CD4-positive, CD25-positive, alpha-beta regulatory T cell (primary cell): ENCODE measurements at regions not wholly inside any gene's neighbourhood (a gene's known extent, or its start where the extent isn't known, plus 50 kb on each side); places are given as distances from the start of the nearest gene placed in this dataset.

Source experiments
- ATAC-seq, 2 donors: fragments of 150-1000 bp; cut with Tn5 transposase; one replicate each; pipeline ENCODE4 v1.10.0; 2021; ENCODE audit warnings: low read depth in 2 of 2, moderate number of reproducible peaks in 2 of 2, moderate library complexity in 1 of 2
- DNase-seq, 3 donors: peaks; one replicate each; pipeline versions ENCODE4 v3.0.0 to v3.0.0-alpha.2; 2012 to 2022; ENCODE audit warnings: mixed read lengths in 1 of 3
- H3K27ac ChIP-seq: one replicate; pipeline ENCODE4 v1.7.0; 2013; ENCODE audit warnings: mild to moderate bottlenecking, low read length; ENCODE audit not compliant: insufficient read depth, poor library complexity, severe bottlenecking
- H3K27me3 ChIP-seq: one replicate; pipeline ENCODE4 v1.7.0; 2013; ENCODE audit warnings: low read length; ENCODE audit not compliant: control insufficient read depth, insufficient read depth
- H3K36me3 ChIP-seq: one replicate; pipeline ENCODE4 v1.7.0; 2013; ENCODE audit warnings: mild to moderate bottlenecking, low read length, moderate library complexity; ENCODE audit not compliant: control insufficient read depth, insufficient read depth
- H3K4me1 ChIP-seq: 2 replicates; pipeline ENCODE4 v1.7.0; 2013; ENCODE audit warnings: mild to moderate bottlenecking, low read length; ENCODE audit not compliant: insufficient read depth, control insufficient read depth, poor library complexity, severe bottlenecking
- H3K4me3 ChIP-seq: one replicate; pipeline ENCODE4 v1.7.0; 2013; ENCODE audit warnings: low read depth, mild to moderate bottlenecking, low read length, moderate library complexity
- H3K9me3 ChIP-seq, 2 experiments: 1 replicate in 1 of 2; 2 replicates in 1 of 2; pipeline ENCODE4 v1.7.0; 2013; ENCODE audit warnings: low read length in 2 of 2, mild to moderate bottlenecking in 1 of 2, moderate library complexity in 1 of 2; ENCODE audit not compliant: control insufficient read depth in 2 of 2
- H3K27ac Mint-ChIP-seq, 3 donors: one replicate each; pipeline ENCODE4 v1.8.0; 2020 to 2022; ENCODE audit warnings: mild to moderate bottlenecking in 3 of 3, mixed read lengths in 3 of 3, moderate library complexity in 2 of 3
- H3K27me3 Mint-ChIP-seq: one replicate; pipeline ENCODE4 v1.8.0; 2022; ENCODE audit warnings: mild to moderate bottlenecking, mixed read lengths
- H3K36me3 Mint-ChIP-seq: one replicate; pipeline ENCODE4 v1.8.0; 2020; ENCODE audit warnings: mixed read lengths
- H3K4me1 Mint-ChIP-seq, 4 donors: one replicate each; pipeline ENCODE4 v1.8.0; 2020 to 2022; ENCODE audit warnings: mixed read lengths in 4 of 4, mild to moderate bottlenecking in 1 of 4
- H3K4me3 Mint-ChIP-seq, 4 donors: one replicate each; pipeline ENCODE4 v1.8.0; 2020 to 2022; ENCODE audit warnings: mild to moderate bottlenecking in 4 of 4, mixed read lengths in 4 of 4, moderate library complexity in 3 of 4
- H3K9me3 Mint-ChIP-seq, 7 donors: one replicate each; pipeline ENCODE4 v1.8.0; 2020 to 2022; ENCODE audit warnings: mixed read lengths in 7 of 7, mild to moderate bottlenecking in 3 of 7, moderate library complexity in 2 of 7

DNA sequence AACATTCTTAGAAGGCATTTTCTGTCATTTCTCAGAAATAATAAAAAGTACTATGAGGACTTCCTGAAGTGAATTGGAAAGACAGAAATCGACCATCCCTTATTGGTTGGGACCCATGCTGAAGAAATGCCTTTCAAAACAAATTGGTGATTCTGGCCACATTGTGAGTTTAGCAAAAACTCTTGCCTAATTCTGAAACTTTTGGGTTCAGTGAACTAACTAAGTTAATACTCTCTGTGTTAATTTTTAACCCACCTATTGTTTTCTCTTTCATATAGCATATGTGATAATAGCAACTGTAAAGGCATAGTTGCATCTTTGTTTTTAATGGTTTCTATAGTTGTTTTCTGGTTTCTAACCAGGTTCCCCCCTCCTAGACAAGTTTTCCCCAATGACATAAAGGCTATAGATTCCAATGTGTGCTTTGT, 129.3 kb upstream of the FAT1 start:
- no peaks in the 10 kb centered on the region for H3K27me3 ChIP-seq
- no peak for DNase-seq
- H3K4me3 ChIP-seq, result no peak overlapping the region
- peaks cover 0 to 21% (median 6%) of the 10 kb centered on the region in 7 donors for H3K9me3 Mint-ChIP-seq
- H3K36me3 Mint-ChIP-seq, result no peaks in the 10 kb centered on the region
- H3K27ac Mint-ChIP-seq, result no peak overlapping the region
- no peaks in the 10 kb centered on the region for H3K27me3 Mint-ChIP-seq
- no peaks in the 10 kb centered on the region for H3K4me1 Mint-ChIP-seq
- no peak overlapping the region for H3K27ac ChIP-seq
- no peaks in the 10 kb centered on the region for H3K9me3 ChIP-seq
- ATAC-seq, result no peak
- no peak overlapping the region for H3K4me3 Mint-ChIP-seq
- H3K4me1 ChIP-seq, result no peaks in the 10 kb centered on the region
- no peaks in the 10 kb centered on the region for H3K36me3 ChIP-seq

DNA sequence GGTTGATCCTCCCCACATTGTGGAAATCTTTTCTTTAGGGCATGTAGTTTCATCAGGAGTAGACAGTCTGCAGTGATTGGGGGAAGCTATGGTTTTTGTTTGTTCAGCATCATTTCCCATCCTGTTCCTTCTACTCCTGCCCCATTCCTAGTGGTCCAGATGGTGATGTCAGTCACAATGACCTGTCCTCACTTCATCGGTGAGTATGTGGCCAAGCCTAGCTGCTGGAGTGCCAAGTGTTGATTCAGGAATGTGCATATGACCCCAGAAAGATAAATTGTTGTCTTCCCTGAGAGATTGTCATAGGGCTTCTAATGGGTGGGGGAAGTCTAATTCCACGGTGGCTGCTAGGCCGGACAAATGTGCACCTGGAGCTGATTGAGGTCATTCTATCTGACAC, 130.6 kb upstream of the FAT1 start:
- no peak overlapping the region for H3K27ac Mint-ChIP-seq
- H3K4me1 Mint-ChIP-seq, result no peaks in the 10 kb centered on the region
- H3K4me3 Mint-ChIP-seq, result no peak overlapping the region
- Histone ChIP-seq H3K36me3 (no peaks in the 10 kb centered on the region), H3K9me3 (no peaks in the 10 kb centered on the region), H3K27ac (no peak overlapping the region), H3K4me3 (no peak overlapping the region), H3K27me3 (no peaks in the 10 kb centered on the region), H3K4me1 (no peaks in the 10 kb centered on the region)
- DNase-seq, result no peak
- H3K27me3 Mint-ChIP-seq, result no peaks in the 10 kb centered on the region
- no peaks in the 10 kb centered on the region for H3K36me3 Mint-ChIP-seq
- peaks cover 0 to 21% (median 6%) of the 10 kb centered on the region in 7 donors for H3K9me3 Mint-ChIP-seq
- no peak for ATAC-seq

DNA sequence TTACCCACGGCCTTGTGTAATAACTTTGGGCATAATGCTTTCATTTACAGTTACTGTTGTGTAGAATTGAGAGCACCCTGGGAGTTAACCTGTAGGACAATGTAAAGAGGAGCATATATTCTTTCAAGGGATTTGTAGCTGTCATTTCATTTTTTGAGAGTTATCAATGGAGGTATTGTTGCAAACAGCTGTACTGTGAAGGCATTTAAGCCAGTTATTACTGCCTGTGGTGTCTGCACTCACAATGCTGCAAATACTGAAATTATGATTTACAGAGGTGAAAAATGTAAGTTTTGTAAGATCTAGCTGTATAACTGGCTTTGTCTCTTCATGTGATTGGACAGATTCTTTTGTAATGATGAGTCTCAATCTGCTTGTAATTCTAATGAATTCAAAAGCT, 131.5 kb upstream of the FAT1 start:
- Mint-ChIP-seq H3K4me1 (no peaks in the 10 kb centered on the region), H3K4me3 (no peak overlapping the region), H3K9me3 (peaks cover 0 to 21% (median 4%) of the 10 kb centered on the region in 7 donors), H3K27me3 (no peaks in the 10 kb centered on the region), H3K36me3 (no peaks in the 10 kb centered on the region), H3K27ac (no peak overlapping the region)
- H3K4me1 ChIP-seq, result no peaks in the 10 kb centered on the region
- H3K27ac ChIP-seq, result no peak overlapping the region
- no peak overlapping the region for H3K4me3 ChIP-seq
- no peaks in the 10 kb centered on the region for H3K9me3 ChIP-seq
- no peaks in the 10 kb centered on the region for H3K36me3 ChIP-seq
- H3K27me3 ChIP-seq, result no peaks in the 10 kb centered on the region
- DNase-seq, result no peak
- no peak for ATAC-seq

DNA sequence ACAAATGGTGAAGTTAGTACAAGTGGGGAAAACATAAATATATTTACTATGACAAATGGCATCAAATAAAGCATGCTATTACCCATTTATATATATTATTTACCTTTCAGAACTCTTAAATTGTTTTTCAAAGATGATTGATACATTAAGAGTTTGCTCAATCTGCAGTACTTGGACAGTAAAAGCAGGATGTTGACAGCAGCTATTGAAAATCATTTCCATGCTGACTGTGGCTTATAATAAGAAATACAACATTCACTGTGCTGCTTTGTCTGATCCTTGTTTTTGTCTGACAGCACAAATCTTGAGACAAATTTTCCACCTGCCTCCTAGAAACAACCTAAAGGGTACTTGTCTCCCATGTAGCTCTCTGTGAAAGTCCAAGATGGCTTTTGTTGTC, 134.1 kb upstream of the FAT1 start:
- ATAC-seq (no peak), DNase-seq (no peak)
- Mint-ChIP-seq H3K27ac (no peak overlapping the region), H3K4me1 (no peaks in the 10 kb centered on the region), H3K9me3 (peaks cover 0 to 19% (median 3%) of the 10 kb centered on the region in 7 donors), H3K27me3 (no peaks in the 10 kb centered on the region), H3K36me3 (no peaks in the 10 kb centered on the region), H3K4me3 (no peak overlapping the region)
- no peaks in the 10 kb centered on the region for H3K9me3 ChIP-seq
- no peaks in the 10 kb centered on the region for H3K36me3 ChIP-seq
- no peaks in the 10 kb centered on the region for H3K4me1 ChIP-seq
- no peak overlapping the region for H3K27ac ChIP-seq
- no peak overlapping the region for H3K4me3 ChIP-seq
- no peaks in the 10 kb centered on the region for H3K27me3 ChIP-seq

- H3K36me3 Mint-ChIP-seq, result no peaks in the 10 kb centered on the region
- no peaks in the 10 kb centered on the region for H3K27me3 ChIP-seq
Measured at GRCh38 chr4:186858355-186858754, 134.7 kb upstream of the FAT1 start.

GRCh38 chr4:186859420-186859819, 135.8 kb upstream of the FAT1 start:
- no peak overlapping the region for H3K27ac Mint-ChIP-seq
- H3K4me3 ChIP-seq, result no peak overlapping the region

More at GRCh38 chr4:186858355-186858754, 134.7 kb upstream of the FAT1 start:
- Mint-ChIP-seq H3K4me1 (no peaks in the 10 kb centered on the region), H3K27ac (no peak overlapping the region), H3K4me3 (no peak overlapping the region), H3K27me3 (no peaks in the 10 kb centered on the region), H3K9me3 (peaks cover 2 to 14% (median 4%) of the 10 kb centered on the region in 7 donors)
- H3K9me3 ChIP-seq, result no peaks in the 10 kb centered on the region
- H3K27ac ChIP-seq, result no peak overlapping the region
- no peaks in the 10 kb centered on the region for H3K36me3 ChIP-seq
- H3K4me3 ChIP-seq, result no peak overlapping the region
- DNase-seq (no peak), ATAC-seq (no peak)
- H3K4me1 ChIP-seq, result no peaks in the 10 kb centered on the region

DNA sequence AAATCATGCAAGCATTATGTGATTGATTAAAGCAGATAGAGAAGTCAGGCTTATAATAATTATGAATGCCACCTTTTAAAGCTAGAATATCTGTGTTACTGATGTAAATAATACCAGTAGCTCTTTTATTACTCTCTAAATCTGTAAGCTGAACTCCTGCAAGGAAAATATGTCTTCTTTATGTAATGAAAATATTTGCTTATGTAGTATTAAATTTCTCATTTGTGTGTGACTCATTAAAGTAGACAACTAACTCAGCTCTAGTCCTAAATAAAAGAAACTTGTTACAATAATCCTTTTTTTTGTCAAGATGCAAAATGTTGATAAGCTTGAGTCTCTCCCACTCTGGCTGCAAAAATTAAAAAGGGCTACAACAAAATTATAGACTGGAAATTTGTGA, 137.7 kb upstream of the FAT1 start:
- no peak overlapping the region for H3K4me3 Mint-ChIP-seq
- DNase-seq, result no peak
- Histone ChIP-seq H3K36me3 (no peaks in the 10 kb centered on the region), H3K27me3 (no peaks in the 10 kb centered on the region), H3K9me3 (no peaks in the 10 kb centered on the region), H3K27ac (no peak overlapping the region), H3K4me1 (no peaks in the 10 kb centered on the region), H3K4me3 (no peak overlapping the region)
- no peaks in the 10 kb centered on the region for H3K36me3 Mint-ChIP-seq
- H3K27ac Mint-ChIP-seq, result no peak overlapping the region
- H3K9me3 Mint-ChIP-seq, result peaks cover 2 to 12% (median 9%) of the 10 kb centered on the region in 7 donors
- ATAC-seq, result no peak
- no peaks in the 10 kb centered on the region for H3K4me1 Mint-ChIP-seq
- no peaks in the 10 kb centered on the region for H3K27me3 Mint-ChIP-seq

More at GRCh38 chr4:186859420-186859819, 135.8 kb upstream of the FAT1 start:
- Histone ChIP-seq H3K27me3 (no peaks in the 10 kb centered on the region), H3K9me3 (no peaks in the 10 kb centered on the region), H3K27ac (no peak overlapping the region), H3K36me3 (no peaks in the 10 kb centered on the region), H3K4me1 (no peaks in the 10 kb centered on the region)
- Mint-ChIP-seq H3K9me3 (peaks cover under 1 to 16% (median 9%) of the 10 kb centered on the region in 7 donors), H3K36me3 (no peaks in the 10 kb centered on the region), H3K27me3 (no peaks in the 10 kb centered on the region), H3K4me3 (no peak overlapping the region), H3K4me1 (no peaks in the 10 kb centered on the region)
- DNase-seq, result no peak
- ATAC-seq, result no peak

- DNase-seq (no peak), ATAC-seq (no peak)
- Histone ChIP-seq H3K27me3 (no peaks in the 10 kb centered on the region), H3K36me3 (no peaks in the 10 kb centered on the region), H3K27ac (no peak overlapping the region), H3K4me1 (no peaks in the 10 kb centered on the region), H3K4me3 (no peak overlapping the region), H3K9me3 (no peaks in the 10 kb centered on the region)
- Mint-ChIP-seq H3K36me3 (no peaks in the 10 kb centered on the region), H3K27ac (no peak overlapping the region), H3K27me3 (no peaks in the 10 kb centered on the region), H3K9me3 (peaks cover 0 to 13% (median 3%) of the 10 kb centered on the region in 7 donors), H3K4me1 (no peaks in the 10 kb centered on the region), H3K4me3 (no peak overlapping the region)
Measured at GRCh38 chr4:186871856-186872255, 148.2 kb upstream of the FAT1 start.
